ENCODE measurements at regions not wholly inside any gene's neighbourhood (a gene's known extent, or its start where the extent isn't known, plus 50 kb on each side); places are given as distances from the start of the nearest gene placed in this dataset.
"Not testable (repeated sequence)": the region's sequence is repeated elsewhere in the genome, so short reads cannot be mapped to it uniquely, and the experiment has no call there.

- TF ChIP-seq POLR2A (IDR thresholded peaks at IDR 0.05; ENCODE audit: low read length) (no peak), GATA1 (IDR thresholded peaks at IDR 0.05; ENCODE audit: low read depth, low read length) (no peak)
- DNase-seq: peak; percentile 54 to 56
These were observed 83.5 kb upstream of the SPTLC3 start for GRCh38 chr20:12925210-12925755.

GRCh38 chr20:12925863-12926793, 82.6 kb upstream of the SPTLC3 start:
- DNase-seq: no peak
- TF ChIP-seq POLR2A (IDR thresholded peaks at IDR 0.05; ENCODE audit: low read length) (no peak), GATA1 (IDR thresholded peaks at IDR 0.05; ENCODE audit: low read depth, low read length) (no peak)

- no peak for TF ChIP-seq GATA1 (IDR thresholded peaks at IDR 0.05; ENCODE audit: low read depth, low read length)
- no peak for TF ChIP-seq POLR2A (IDR thresholded peaks at IDR 0.05; ENCODE audit: low read length)
- DNase-seq: no peak
These were observed 81.3 kb upstream of the SPTLC3 start for GRCh38 chr20:12927489-12927888.

GRCh38 chr20:12928358-12928754, 80.4 kb upstream of the SPTLC3 start:
- DNase-seq: no peak
- TF ChIP-seq GATA1 (IDR thresholded peaks at IDR 0.05; ENCODE audit: low read depth, low read length) (no peak), POLR2A (IDR thresholded peaks at IDR 0.05; ENCODE audit: low read length) (no peak)

GRCh38 chr20:12928755-12929401, 79.9 kb upstream of the SPTLC3 start:
- DNase-seq: no peak
- no peak for TF ChIP-seq GATA1 (IDR thresholded peaks at IDR 0.05; ENCODE audit: low read depth, low read length)
- TF ChIP-seq POLR2A (IDR thresholded peaks at IDR 0.05; ENCODE audit: low read length): no peak

GRCh38 chr20:12936020-12936419, 72.8 kb upstream of the SPTLC3 start:
- DNase-seq: no peak
- TF ChIP-seq POLR2A (IDR thresholded peaks at IDR 0.05; ENCODE audit: low read length): no peak
- no peak for TF ChIP-seq GATA1 (IDR thresholded peaks at IDR 0.05; ENCODE audit: low read depth, low read length)

- DNase-seq: no peak
- TF ChIP-seq POLR2A (IDR thresholded peaks at IDR 0.05; ENCODE audit: low read length) (no peak), GATA1 (IDR thresholded peaks at IDR 0.05; ENCODE audit: low read depth, low read length) (no peak)
These were observed 72.2 kb upstream of the SPTLC3 start for GRCh38 chr20:12936524-12936923.

- no peak for TF ChIP-seq POLR2A (IDR thresholded peaks at IDR 0.05; ENCODE audit: low read length)
- TF ChIP-seq GATA1 (IDR thresholded peaks at IDR 0.05; ENCODE audit: low read depth, low read length): no peak
- DNase-seq: no peak
These were observed 67.7 kb upstream of the SPTLC3 start for GRCh38 chr20:12941025-12941424.

GRCh38 chr20:12942123-12942522, 66.6 kb upstream of the SPTLC3 start:
- TF ChIP-seq POLR2A (IDR thresholded peaks at IDR 0.05; ENCODE audit: low read length): no peak
- no peak for DNase-seq

GRCh38 chr20:12946789-12947188, 62.0 kb upstream of the SPTLC3 start:
- no peak for DNase-seq
- TF ChIP-seq GATA1 (IDR thresholded peaks at IDR 0.05; ENCODE audit: low read depth, low read length) (no peak), POLR2A (IDR thresholded peaks at IDR 0.05; ENCODE audit: low read length) (no peak)

- DNase-seq: no peak
- TF ChIP-seq GATA1 (IDR thresholded peaks at IDR 0.05; ENCODE audit: low read depth, low read length) (no peak), POLR2A (IDR thresholded peaks at IDR 0.05; ENCODE audit: low read length) (no peak)
These were observed 61.1 kb upstream of the SPTLC3 start for GRCh38 chr20:12947691-12948090.

- DNase-seq: no peak
- no peak for TF ChIP-seq POLR2A (IDR thresholded peaks at IDR 0.05; ENCODE audit: low read length)
- TF ChIP-seq GATA1 (IDR thresholded peaks at IDR 0.05; ENCODE audit: low read depth, low read length): no peak
These were observed 59.3 kb upstream of the SPTLC3 start for GRCh38 chr20:12949429-12949980.

GRCh38 chr20:12954254-12954653, 54.5 kb upstream of the SPTLC3 start:
- DNase-seq: not testable (repeated sequence)

- no peak for DNase-seq
- no peak for TF ChIP-seq GATA1 (IDR thresholded peaks at IDR 0.05; ENCODE audit: low read depth, low read length)
- TF ChIP-seq POLR2A (IDR thresholded peaks at IDR 0.05; ENCODE audit: low read length): no peak
These were observed 53.2 kb upstream of the SPTLC3 start for GRCh38 chr20:12955611-12956010.
